NAMALWA (cell line): ENCODE measurements at regions not wholly inside any gene's neighbourhood (a gene's known extent, or its start where the extent isn't known, plus 50 kb on each side); places are given as distances from the start of the nearest gene placed in this dataset.
"Not testable (repeated sequence)": the region's sequence is repeated elsewhere in the genome, so short reads cannot be mapped to it uniquely, and the experiment has no call there.

Experiments
- DNase-seq: peaks from one replicate; pipeline ENCODE4 v3.0.0-alpha.2; 2015; ENCODE audit warnings: low spot score

DNA sequence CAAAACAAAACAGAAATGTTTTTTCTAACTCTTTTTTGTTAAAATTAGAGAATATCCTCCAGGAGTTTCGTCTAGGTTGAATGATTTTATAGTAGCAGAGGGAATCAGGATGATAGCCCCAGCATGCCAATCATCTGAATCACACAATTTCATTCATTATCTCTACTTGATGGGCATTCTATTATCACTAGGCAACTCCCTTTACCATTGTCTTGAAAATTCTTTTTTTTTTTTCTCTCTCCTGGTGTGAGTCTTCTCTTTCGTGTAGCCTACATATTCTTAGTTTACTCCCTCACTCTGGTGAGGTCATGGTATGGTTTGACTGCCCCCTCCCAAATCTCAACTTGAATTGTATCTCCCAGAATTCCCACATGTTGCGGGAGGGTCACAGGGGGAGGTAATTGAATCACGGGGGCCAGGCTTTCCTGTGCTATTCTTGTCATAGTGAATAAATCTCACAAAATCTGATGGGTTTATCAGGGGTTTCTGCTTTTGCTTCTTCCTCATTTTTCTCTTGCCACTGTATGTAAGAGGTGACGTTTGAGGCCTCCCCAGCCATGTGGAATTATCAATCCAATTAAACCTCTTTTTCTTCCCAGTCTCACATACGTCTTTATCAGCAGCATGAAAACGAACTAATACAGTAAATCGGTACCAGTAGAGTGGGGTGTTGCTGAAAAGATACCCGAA lies 105.0 kb downstream of the OTUD1 start:
- no peak for DNase-seq

GRCh38 chr10:23545866-23546265 lies 107.0 kb downstream of the OTUD1 start:
- not testable (repeated sequence) for DNase-seq

- no peak for DNase-seq
These were observed 118.0 kb downstream of the OTUD1 start for GRCh38 chr10:23556727-23557440.

- DNase-seq = no peak
These were observed 118.9 kb downstream of the OTUD1 start for GRCh38 chr10:23557777-23558176.

GRCh38 chr10:23558361-23558799 lies 119.5 kb downstream of the OTUD1 start:
- DNase-seq = no peak

GRCh38 chr10:23568996-23569395 lies 130.1 kb downstream of the OTUD1 start:
- no peak for DNase-seq

DNA sequence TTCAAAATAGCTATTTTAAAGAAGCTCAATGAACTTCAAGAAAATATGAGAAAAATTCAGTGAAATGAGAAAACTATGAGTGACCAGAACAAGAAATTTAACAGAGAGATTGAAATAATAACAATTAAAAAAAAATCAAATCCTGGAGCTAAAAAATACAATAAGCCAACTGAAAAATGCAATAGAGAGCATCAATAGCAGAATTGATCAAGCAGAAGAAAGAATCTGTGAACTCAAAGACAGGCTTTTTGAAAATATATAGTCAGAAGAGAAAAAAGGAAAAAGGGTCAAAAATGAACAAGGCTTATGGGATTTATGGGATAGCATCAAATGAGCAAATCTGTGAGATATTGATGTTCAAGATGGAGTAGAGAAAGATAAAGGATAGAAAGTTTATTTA lies 133.0 kb downstream of the OTUD1 start:
- no peak for DNase-seq

- no peak for DNase-seq
These were observed 143.1 kb downstream of the OTUD1 start for GRCh38 chr10:23581906-23582450.

GRCh38 chr10:23584396-23584795 lies 145.5 kb downstream of the OTUD1 start:
- no peak for DNase-seq

- no peak for DNase-seq
These were observed 146.3 kb downstream of the OTUD1 start for GRCh38 chr10:23585186-23585585.

GRCh38 chr10:23585666-23586065 lies 146.8 kb downstream of the OTUD1 start:
- no peak for DNase-seq

DNA sequence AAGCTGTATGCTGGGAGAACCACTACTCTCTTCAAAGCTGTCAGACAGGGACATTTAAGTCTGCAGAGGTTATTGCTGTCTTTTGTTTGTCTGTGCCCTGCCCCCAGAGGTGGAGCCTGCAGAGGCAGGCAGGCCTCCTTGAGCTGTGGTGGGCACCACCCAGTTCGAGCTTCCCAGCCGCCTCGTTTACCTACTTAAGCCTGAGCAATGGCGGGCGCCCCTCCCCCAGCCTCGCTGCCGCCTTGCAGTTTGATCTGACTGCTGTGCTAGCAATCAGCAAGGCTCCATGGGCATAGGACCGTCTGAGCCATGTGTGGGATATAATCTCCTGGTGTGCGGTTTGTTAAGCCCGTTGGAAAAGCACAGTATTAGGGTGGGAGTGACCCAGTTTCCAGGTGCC lies 156.4 kb downstream of the OTUD1 start:
- DNase-seq = not testable (repeated sequence)

DNA sequence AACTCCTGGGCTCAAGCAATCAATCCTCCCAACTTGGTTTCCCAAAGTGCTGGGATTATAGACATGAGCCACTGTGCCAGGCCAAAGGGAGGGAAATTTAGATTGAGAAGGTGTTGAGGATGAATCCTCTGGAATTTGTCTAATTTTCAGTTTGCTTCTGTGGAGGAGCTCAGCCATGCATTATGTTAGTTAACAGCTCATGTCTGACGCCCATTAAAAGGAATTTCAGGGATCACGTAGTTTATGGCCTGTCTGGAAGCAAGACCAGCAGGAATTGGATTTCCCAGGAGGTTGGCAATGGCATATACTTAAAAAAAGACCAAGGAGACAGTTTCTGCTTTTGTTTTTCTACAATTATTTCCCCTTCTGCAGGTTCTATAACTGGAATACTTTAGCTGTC lies 165.7 kb downstream of the OTUD1 start:
- no peak for DNase-seq

DNA sequence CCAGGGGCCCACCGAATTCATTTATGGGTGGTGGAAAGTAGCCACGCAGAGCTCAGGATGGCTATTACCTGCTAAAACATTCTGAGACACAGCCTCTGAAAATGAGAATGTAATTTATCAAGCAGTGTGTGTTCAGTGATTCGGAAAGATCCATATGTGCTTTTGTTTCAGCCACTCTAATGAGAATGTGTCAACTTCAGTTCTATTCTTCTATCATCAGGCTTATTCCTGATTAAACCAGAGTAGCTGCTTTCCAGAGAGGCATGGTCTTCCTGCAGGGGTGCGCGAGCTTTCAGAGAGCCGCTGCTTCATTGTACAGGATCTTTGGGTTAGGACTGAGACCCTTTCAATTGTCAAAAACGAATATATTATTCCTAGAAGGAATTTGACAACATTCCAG lies 167.6 kb downstream of the OTUD1 start:
- no peak for DNase-seq

GRCh38 chr10:23608926-23609325 lies 170.1 kb downstream of the OTUD1 start:
- DNase-seq = no peak

DNA sequence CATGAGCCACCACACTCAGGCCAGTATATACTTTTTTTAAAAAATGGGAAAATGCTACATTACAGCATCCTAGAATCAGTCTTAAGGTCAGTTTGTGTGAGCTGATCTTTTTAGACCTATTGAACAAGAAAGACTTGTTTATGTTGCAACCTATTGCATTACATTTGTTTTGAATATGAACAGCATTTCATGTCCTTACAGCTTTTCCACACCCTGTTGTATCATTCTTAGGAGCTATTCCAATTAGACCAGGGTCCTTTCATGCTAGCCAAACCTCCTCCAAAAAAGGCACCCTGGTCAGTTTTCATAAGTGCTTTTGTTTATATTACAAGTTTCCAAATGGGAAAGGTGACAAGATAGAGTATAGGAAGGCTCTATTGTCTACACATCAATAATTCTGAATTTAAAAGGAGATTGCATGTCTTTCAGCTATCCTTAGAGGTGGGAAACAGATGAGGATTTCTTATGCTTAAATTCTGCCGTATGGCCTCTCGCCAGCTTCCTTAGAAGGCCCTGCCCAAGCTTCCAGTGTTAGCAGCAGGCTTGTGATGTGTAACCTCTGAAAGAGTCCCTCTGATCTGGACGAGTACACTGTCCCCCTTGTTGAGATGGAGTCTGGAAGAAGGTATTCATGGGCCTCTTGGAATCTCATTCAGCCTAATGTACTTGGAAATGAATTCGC lies 171.9 kb downstream of the OTUD1 start:
- no peak for DNase-seq

- DNase-seq = no peak
These were observed 172.6 kb downstream of the OTUD1 start for GRCh38 chr10:23611308-23612029.

GRCh38 chr10:23613900-23614299 lies 175.0 kb downstream of the OTUD1 start:
- DNase-seq = no peak

DNA sequence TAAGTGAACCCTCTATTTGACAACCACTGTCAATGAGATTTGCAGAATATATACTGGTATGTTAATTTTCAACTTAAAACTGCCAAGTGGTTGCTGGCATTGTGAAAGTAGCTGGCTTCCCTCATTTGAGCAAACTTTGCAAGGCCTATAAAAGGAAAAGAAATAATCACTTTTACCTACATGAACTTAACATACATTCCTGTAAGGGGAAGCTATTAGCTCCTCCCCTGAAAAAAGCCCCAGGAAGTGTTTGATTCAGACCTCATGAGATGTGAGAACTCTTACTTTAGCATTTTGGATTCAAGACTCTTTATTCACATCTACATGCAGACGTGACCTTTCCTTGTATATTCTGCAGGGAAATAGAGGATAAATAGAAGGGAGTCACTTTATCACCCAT lies 175.6 kb downstream of the OTUD1 start:
- DNase-seq = no peak

DNA sequence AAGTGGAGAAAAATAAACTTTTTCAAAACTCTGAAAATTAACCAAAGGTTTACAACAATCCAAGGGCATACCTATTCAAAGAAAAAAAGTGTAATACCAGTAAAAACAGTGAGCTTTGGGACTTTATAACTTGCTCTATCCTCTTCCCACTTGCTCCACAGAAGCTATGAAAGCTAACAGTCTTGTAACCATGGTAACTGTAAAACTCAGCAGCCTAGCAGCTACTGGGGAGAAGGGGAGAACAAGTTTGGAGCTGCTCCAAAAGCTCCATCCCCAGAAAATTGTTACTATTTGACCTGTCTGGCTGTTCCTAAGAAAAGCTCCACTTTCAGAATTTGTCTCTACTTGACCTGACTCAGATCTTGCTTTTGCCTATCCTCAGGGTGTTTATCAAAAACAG lies 191.5 kb downstream of the OTUD1 start:
- DNase-seq = no peak

DNA sequence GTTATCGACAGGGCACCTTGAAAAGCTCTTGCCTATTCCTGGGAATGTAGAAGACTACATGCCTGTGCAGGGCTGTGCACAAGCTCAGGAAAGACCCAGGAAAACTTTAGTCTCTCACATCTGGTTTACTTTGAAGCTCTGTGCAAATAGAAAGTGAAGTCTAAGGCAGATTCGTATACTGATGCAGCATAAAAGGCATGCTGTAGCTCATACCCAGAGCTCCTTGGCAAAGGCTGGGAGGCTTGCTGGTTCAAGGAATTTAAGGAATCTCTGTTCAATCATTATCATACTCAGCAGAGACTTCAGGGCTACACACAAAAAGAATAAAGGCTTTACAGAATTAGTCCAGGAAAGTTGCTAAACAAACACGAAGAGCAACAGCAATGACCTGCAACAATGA lies 192.0 kb downstream of the OTUD1 start:
- DNase-seq = no peak

- DNase-seq = no peak
These were observed 204.4 kb downstream of the OTUD1 start for GRCh38 chr10:23643111-23643780.
